Urinary bladder (tissue), 3 donors: ENCODE measurements at regions not wholly inside any gene's neighbourhood (a gene's known extent, or its start where the extent isn't known, plus 50 kb on each side); places are given as distances from the start of the nearest gene placed in this dataset.

Experiments
- DNase-seq: peaks from one replicate; pipeline ENCODE4 v3.0.0-alpha.2; 2015; ENCODE audit errors: extremely low spot score
- H3K27ac ChIP-seq: one replicate; pipeline ENCODE4 v1.5.1; 2013; ENCODE audit warnings: low read depth, mild to moderate bottlenecking, moderate library complexity
- H3K36me3 ChIP-seq: one replicate; pipeline ENCODE4 v1.6.1; 2013; ENCODE audit warnings: mild to moderate bottlenecking, moderate library complexity; ENCODE audit not compliant: insufficient read depth
- H3K4me1 ChIP-seq: one replicate; pipeline ENCODE4 v1.6.1; 2013; ENCODE audit warnings: mild to moderate bottlenecking, moderate library complexity; ENCODE audit not compliant: insufficient read depth
- H3K4me3 ChIP-seq: one replicate; pipeline ENCODE4 v1.5.1; 2013; ENCODE audit warnings: low read depth, low read length
- WGBS: extraction: QIAGEN DNeasy Blood & Tissue Kit; methylation state at CpG from one replicate; pipeline ENCODE4 v1.1.7; 2013; 5-methylcytosine and 5-hydroxymethylcytosine counted together
- donor health status: healthy with polysubstance abuse.
- donor health status: healthy.

DNA sequence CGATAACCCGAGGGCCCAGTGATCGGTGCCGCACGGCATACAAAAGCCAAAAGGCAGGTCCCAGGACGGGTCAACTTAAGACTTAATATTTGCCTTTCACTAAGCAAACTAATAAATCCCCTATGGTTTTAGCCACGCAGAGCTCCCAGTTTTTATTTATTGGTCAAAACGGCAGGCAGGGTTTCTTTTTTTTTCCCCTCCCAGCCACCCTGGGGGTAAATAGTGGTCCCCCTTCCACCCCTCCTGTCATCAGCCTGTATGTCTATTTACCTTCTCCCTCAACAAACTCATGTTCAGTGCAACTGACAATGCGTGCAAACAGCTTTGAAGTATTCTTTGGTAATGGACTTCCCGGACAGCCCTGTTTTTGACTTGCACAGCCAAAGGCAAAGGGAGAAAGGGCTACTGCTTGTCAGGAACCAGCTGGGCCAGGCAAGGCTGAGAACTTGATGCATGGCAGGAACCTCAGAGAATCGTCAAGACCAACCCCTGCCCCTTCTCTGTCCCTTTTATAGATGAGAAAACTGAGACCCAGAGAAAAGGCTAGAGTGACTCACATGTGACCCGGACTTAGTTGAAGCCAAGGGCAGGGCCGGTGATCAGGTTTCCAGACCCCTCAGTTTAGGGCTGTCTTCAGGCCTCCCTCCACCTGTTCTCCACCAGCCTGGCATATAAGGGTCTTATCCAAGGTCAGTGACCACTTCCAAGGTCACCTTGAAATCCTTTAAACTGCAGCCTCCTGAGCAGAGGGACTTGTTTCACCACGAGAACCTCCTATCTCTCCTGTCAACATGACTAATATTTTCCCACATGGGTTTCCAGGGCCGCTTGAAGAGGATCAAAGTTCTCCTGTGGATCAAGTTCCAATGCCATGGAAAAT is 279.0 kb downstream of the SOX9 start:
- Histone ChIP-seq H3K4me1 (no peaks in the 10 kb centered on the region), H3K27ac (no peak overlapping the region), H3K4me3 (no peak overlapping the region), H3K36me3 (no peaks in the 10 kb centered on the region)
- WGBS: 83% methylated on average over 15 of the region's 15 CpGs
- no peak for DNase-seq

DNA sequence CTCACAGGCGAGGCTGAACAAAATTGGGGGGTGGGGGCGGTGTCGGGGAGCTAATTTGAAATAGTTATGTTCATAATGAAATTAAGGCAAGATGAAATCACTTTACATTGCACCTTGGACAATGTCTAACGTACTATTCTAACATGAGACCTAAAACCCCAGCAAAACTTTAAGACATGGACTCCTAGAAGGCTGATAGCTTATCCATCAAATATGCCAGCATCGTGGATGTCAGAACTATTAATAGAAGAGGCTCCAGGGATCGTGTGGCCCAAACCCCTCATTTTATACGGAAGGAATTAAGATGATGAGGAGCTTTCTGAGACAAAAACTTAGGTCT is 279.6 kb downstream of the SOX9 start:
- Histone ChIP-seq H3K4me1 (no peaks in the 10 kb centered on the region), H3K36me3 (no peaks in the 10 kb centered on the region), H3K4me3 (no peak overlapping the region), H3K27ac (no peak overlapping the region)
- no peak for DNase-seq
- WGBS: 82% methylated on average over 7 of the region's 7 CpGs

DNA sequence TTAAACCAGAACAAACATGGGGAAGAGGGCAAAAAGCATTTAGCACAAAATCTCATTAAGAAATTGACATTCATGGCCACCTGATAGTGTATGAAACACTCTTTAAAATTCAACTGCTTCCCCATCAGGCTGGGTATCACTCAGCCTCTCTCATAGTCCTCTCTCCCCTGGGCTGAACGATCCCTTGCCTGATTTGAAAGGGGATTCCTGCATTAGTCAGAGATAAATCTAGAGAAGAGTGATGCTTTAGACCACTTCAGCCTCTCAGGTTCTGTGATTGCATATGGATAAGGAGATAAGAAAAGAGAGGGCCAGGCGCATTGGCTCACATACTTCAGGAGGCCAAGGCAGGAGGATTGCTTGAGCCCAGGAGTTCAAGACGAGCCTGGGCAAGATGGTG is 280.0 kb downstream of the SOX9 start:
- H3K4me1 ChIP-seq: no peaks in the 10 kb centered on the region
- 91% methylated on average over 3 of the region's 3 CpGs for WGBS
- no peaks in the 10 kb centered on the region for H3K36me3 ChIP-seq
- H3K4me3 ChIP-seq: no peak overlapping the region
- H3K27ac ChIP-seq: no peak overlapping the region
- DNase-seq: no peak

DNA sequence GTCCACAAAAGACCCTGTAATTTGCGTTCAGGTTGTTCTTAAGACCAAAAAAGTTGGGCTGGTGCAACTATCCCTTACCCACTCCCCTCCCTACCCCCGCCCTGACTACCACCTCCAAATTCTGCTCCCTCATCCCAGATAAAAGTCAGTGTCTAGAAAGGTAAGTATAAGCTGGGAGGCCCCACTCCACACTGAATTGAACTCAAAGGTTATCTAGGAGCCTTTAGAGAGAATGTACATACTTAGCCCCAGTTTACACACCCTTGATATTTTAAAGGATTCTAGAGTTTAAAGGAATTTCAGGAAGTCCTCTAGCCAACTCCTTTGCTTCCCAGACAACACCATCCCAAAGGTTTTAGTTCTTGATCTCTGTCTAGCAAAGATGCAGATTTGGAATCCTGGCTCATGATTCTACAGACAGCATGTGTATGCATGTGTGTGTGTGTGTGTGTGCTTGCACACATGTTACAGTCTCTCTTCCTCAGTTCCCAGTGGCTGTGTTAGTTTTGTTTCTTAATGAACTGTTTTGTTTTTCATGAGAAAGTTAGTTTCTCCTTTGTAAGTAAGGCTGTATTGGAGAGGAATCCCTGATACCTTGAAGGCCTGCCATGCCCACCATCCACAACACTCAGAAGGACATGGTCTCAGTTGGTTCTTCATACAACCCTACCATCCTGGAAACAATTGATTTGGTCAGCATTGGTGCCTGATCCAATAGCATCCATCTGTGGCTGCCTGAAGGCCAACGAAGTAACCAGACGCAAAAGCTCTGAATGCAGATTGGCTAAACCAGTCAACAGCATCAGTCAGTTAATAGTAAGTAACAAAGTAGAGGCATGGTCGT is 281.3 kb downstream of the SOX9 start:
- H3K4me3 ChIP-seq: no peak overlapping the region
- no peaks in the 10 kb centered on the region for H3K4me1 ChIP-seq
- no peak for DNase-seq
- 95% methylated on average over 5 of the region's 5 CpGs for WGBS
- H3K36me3 ChIP-seq: no peaks in the 10 kb centered on the region
- no peak overlapping the region for H3K27ac ChIP-seq

DNA sequence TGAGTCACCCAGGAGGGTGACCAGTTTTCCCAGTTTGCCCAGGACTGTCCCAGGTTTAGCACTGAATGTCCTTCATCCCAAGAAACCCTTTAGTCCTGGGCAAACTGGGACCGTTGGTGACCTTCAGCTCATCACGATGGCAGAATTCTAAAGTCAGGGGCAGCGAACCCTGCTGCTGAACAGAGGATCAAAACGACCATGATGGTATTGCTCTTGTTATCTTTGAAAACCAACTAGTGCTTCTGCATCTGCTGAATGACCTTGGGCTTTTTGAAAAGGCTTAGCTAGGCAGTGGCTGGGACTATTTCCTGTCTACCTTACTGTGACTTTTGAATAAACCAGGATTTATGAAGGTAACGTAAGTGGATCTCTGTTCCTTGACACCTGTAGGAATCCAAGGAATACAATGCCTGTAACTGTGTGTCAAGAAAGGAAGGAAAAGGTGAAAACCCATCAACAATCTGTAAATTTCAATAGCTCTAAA is 281.9 kb downstream of the SOX9 start:
- Histone ChIP-seq H3K36me3 (no peaks in the 10 kb centered on the region), H3K4me1 (peaks cover 2% of the 10 kb centered on the region), H3K27ac (no peak overlapping the region), H3K4me3 (no peak overlapping the region)
- DNase-seq: no peak
- 90% methylated on average over 5 of the region's 5 CpGs for WGBS

DNA sequence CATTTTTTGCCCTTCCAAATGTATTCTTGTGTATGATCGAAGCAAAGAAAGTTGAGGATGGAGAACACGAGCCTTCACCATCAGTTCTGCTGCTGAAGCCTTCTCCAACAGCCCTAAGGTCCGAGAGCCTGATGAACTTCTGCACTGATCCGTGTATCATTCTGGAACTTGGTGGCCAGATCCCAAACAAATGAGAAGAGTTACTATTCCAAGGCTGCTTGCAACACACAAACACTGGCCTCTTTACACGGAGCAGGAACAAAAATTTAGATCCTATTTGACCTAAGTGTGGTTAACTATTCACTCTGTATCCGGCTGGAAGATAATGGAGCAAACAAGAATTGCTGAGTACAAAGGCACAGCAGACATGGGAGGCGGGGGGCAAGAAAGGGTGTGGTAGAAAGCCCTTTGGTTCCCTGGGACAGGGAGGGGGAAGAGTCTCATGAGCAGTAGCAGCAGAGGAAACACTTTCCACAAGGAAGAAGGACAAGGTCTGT is 282.9 kb downstream of the SOX9 start:
- WGBS: 88% methylated on average over 7 of the region's 7 CpGs
- Histone ChIP-seq H3K4me1 (peaks cover 2% of the 10 kb centered on the region), H3K36me3 (no peaks in the 10 kb centered on the region), H3K27ac (no peak overlapping the region), H3K4me3 (no peak overlapping the region)
- DNase-seq: no peak

DNA sequence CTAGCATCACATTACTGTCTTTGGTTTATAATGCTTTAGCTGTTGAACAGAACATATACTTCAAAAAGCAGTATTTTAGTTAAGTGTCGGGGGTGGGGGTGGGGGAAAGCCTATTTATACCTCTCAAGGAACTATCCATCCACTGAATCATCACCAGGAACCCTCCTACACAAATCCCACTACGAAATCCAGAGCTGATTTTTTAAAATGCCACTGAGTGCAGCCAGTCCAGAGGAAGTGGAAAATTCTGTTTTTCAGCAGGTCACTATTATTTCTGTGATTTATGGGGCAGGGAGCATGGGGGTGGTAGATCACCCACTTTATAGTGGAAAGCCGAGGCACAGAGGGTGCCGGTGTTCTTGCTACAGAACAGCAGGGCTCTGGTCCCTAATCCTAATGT is 284.1 kb downstream of the SOX9 start:
- Histone ChIP-seq H3K36me3 (no peaks in the 10 kb centered on the region), H3K4me1 (peaks cover 2% of the 10 kb centered on the region), H3K4me3 (no peak overlapping the region), H3K27ac (no peak overlapping the region)
- no peak for DNase-seq
- 25% methylated on average over 4 of the region's 4 CpGs for whole genome bisulfite sequencing

DNA sequence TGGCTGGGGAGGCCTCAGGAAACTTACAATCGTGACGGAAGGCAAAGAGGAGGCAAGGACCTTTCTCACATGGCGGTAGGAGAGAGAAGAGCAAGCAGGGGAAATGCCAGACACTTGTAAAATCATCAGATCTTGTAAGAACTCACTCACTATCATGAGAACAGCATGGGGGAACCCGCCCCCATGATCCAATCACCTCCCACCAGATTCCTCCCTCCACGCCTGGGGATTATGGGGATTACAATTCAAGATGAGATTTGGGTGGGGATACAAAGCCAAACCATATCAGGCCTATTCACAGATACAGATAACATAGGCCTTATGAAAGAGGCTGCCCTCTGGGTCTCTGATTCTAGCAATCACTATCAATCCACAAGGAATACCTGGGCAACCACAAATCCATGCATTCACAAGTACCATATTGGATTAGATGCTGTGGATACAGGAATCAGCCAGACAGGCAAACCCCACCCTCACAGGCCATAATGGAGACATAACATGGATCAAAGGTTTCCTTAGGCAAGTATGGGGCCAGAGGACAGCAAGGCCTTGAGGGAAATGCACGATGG is 284.9 kb downstream of the SOX9 start:
- WGBS: 93% methylated on average over 6 of the region's 6 CpGs
- H3K4me1 ChIP-seq: peaks cover 2% of the 10 kb centered on the region
- H3K27ac ChIP-seq: no peak overlapping the region
- no peaks in the 10 kb centered on the region for H3K36me3 ChIP-seq
- DNase-seq: no peak
- H3K4me3 ChIP-seq: no peak overlapping the region

DNA sequence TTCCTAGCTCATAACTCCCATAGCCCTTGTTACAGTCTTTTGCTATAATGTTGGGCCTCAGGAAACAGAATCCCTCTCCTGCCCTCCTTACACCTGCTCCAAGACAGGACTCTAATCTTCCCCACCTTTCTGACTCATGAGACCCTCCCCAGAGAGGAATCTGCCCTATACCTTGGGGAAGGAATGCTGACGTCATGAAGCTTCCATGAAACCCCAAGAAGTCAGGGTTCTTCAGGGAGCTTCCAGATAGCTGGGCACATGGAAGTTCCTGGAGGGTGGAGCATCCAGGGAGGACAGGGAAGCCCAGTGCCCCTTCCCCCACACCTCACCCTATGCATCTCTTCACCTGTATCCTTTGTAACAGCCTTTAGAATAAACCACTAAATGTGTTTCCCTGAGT is 285.7 kb downstream of the SOX9 start:
- WGBS: 95% methylated on average over 1 of the region's 1 CpG
- no peak overlapping the region for H3K4me3 ChIP-seq
- peaks cover 2% of the 10 kb centered on the region for H3K4me1 ChIP-seq
- no peak overlapping the region for H3K27ac ChIP-seq
- H3K36me3 ChIP-seq: no peaks in the 10 kb centered on the region
- no peak for DNase-seq

DNA sequence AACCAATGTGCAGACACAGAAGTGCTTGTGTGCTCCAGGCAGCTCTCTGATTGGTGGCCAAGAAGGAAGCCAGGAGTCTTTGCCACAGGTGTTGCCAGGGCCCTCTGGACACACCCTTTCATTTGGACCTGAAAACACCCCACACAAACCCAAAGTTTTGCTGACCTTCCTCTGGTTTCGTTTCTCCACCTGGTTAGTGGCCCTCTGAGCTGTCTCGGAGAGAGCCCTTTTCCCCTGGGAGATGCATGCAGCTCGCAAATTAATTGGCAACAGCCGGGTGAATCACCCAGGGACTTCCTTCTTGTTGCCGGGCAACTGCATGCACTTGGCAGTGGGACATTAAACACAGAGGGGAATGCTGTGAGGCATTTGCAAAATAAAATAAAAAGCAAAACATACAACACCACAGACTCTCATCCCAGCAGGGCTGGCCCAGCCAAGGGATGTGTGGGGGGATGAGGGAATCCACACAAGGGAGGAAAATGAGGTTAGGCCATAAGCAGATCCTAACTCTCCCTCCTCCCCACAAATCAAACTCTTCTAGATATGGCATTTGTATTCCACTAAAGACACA is 286.6 kb downstream of the SOX9 start:
- 9% methylated on average over 5 of the region's 5 CpGs for WGBS
- H3K36me3 ChIP-seq: no peaks in the 10 kb centered on the region
- H3K27ac ChIP-seq: no peak overlapping the region
- H3K4me1 ChIP-seq: peaks cover 2% of the 10 kb centered on the region
- peak; percentile 72 for DNase-seq
- no peak overlapping the region for H3K4me3 ChIP-seq

DNA sequence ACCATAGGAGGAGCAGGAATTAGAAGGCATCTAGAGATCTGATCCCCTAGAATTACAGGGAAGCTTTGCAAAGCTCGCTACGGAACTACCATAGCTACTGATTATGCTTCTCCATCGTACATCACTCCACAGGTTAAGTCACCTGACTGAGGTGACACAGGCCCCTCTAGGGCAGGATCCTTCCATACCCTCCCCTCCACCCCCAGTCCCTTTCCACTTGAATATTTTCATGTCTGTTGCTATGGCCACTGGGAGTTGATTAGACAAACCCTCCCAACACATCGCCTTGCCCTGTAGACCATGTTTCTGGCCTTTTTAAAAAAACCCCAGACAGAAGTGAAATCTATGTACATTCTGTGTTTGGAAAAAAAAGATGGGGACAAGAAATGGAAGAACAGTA is 287.1 kb downstream of the SOX9 start:
- Histone ChIP-seq H3K36me3 (no peaks in the 10 kb centered on the region), H3K27ac (peak overlapping the region; percentile 14), H3K4me3 (no peak overlapping the region), H3K4me1 (peaks cover 2% of the 10 kb centered on the region)
- 68% methylated on average over 4 of the region's 4 CpGs for WGBS
- no peak for DNase-seq

DNA sequence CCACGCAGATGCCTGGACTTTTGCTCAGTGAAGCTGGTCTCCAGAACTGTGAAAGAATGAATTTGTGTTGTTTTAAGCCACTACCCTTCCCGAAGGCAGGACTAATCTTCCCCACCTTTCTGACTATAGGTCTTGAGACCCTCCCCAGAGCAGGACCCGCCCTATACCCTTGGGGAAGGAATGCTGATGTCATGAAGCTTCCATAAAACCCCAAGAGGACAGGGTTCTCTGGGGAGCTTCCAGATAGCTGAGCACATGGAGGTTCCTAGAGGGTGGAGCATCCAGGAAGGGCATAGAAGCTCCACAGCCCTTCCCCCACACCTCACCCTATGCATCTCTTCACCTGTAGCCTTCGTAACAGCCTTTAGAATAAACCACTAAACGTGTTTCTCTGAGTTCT is 287.8 kb downstream of the SOX9 start:
- WGBS: 90% methylated on average over 5 of the region's 5 CpGs
- no peaks in the 10 kb centered on the region for H3K36me3 ChIP-seq

DNA sequence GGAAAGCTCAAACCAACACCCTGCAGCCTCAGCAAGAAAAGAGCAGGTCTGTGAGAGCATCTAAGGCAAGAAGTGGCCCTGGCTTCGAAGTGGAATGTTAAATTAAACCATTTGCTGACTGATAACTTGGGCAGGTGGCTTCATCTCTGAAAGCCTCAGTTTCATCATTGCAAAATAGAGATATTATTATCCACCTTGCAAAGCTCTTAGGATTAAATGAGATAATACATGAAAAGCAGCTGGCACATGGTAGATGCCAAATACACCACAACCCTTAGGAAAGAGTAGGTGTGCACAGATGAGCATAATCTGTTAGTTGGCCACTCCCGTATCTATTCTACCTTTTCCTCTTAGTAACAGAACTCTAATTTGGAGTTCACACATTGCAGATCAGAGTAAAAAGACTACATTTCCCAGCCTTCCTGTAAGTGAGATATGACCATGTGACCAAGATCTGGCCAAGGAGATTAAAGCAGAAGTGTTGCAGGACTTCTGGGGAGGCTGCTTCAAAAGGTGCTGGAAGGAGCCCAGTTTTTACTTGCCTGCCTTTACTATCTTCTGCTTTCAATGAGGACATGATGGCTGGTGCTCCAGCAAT is 288.7 kb downstream of the SOX9 start:
- DNase-seq: no peak
- Histone ChIP-seq H3K27ac (no peak overlapping the region), H3K4me3 (no peak overlapping the region), H3K4me1 (peaks cover 2% of the 10 kb centered on the region), H3K36me3 (no peaks in the 10 kb centered on the region)
- WGBS: 93% methylated on average over 2 of the region's 2 CpGs

More for the DNA sequence above, 287.8 kb downstream of the SOX9 start:
- DNase-seq: no peak
- no peak overlapping the region for H3K4me3 ChIP-seq
- H3K27ac ChIP-seq: no peak overlapping the region
- H3K4me1 ChIP-seq: peaks cover 2% of the 10 kb centered on the region
